Karpas-422 (cell line): ENCODE measurements at regions not wholly inside any gene's neighbourhood (a gene's known extent, or its start where the extent isn't known, plus 50 kb on each side); places are given as distances from the start of the nearest gene placed in this dataset.

Experiments used
- DNase-seq: peaks from one replicate; pipeline ENCODE4 v3.0.0-alpha.2; 2015
- H2AFZ ChIP-seq: fragments of 200-600 bp; sonication (generic); 2 replicates; pipeline ENCODE4 v1.6.1; 2014; ENCODE audit warnings: antibody characterized with exemption, low read length, mixed read lengths
- H3K27ac ChIP-seq: fragments of 200-600 bp; sonication (generic); 2 replicates; pipeline ENCODE4 v1.5.1; 2014; ENCODE audit warnings: mild to moderate bottlenecking, low read length, moderate library complexity
- H3K27me3 ChIP-seq: fragments of 200-600 bp; sonication (generic); 2 replicates; pipeline ENCODE4 v1.6.1; 2014; ENCODE audit warnings: low read length, mixed read lengths
- H3K36me3 ChIP-seq: fragments of 200-600 bp; sonication (generic); 2 replicates; pipeline ENCODE4 v1.6.1; 2014; ENCODE audit warnings: low read length, mixed read lengths; ENCODE audit not compliant: insufficient read depth
- H3K4me1 ChIP-seq: fragments of 200-600 bp; sonication (generic); 2 replicates; pipeline ENCODE4 v1.6.1; 2014; ENCODE audit warnings: mild to moderate bottlenecking, low read length, mixed read lengths
- H3K4me2 ChIP-seq: fragments of 200-600 bp; sonication (generic); 2 replicates; pipeline ENCODE4 v1.6.1; 2014; ENCODE audit warnings: low read length, low read depth, mild to moderate bottlenecking; ENCODE audit not compliant: poor library complexity, severe bottlenecking
- H3K4me3 ChIP-seq: fragments of 200-600 bp; sonication (generic); 2 replicates; pipeline ENCODE4 v1.5.1; 2014; ENCODE audit warnings: mild to moderate bottlenecking, antibody characterized with exemption, low read length, mixed read lengths
- H3K79me2 ChIP-seq: fragments of 200-600 bp; sonication (generic); 2 replicates; pipeline ENCODE4 v1.6.1; 2014; ENCODE audit warnings: mild to moderate bottlenecking, low read length, mixed read lengths
- H3K9ac ChIP-seq: fragments of 200-600 bp; sonication (generic); 2 replicates; pipeline ENCODE4 v1.6.0; 2014; ENCODE audit warnings: low read length
- H3K9me2 ChIP-seq: fragments of 200-600 bp; sonication (generic), shearing (Covaris generic); replicated peaks from 2 replicates; pipeline ENCODE4 v1.6.0; 2014; ENCODE audit warnings: mild to moderate bottlenecking, low read length, moderate library complexity; ENCODE audit not compliant: insufficient read depth
- H3K9me3 ChIP-seq: fragments of 300-700, 200-600 bp; sonication (generic); 2 replicates; pipeline ENCODE4 v1.6.1; 2014; ENCODE audit warnings: low read length, mixed read lengths
- H4K20me1 ChIP-seq: fragments of 200-600 bp; sonication (generic); 2 replicates; pipeline ENCODE4 v1.6.1; 2014; ENCODE audit warnings: mild to moderate bottlenecking, antibody characterized with exemption, low read length, low read depth; ENCODE audit not compliant: insufficient read depth

DNA sequence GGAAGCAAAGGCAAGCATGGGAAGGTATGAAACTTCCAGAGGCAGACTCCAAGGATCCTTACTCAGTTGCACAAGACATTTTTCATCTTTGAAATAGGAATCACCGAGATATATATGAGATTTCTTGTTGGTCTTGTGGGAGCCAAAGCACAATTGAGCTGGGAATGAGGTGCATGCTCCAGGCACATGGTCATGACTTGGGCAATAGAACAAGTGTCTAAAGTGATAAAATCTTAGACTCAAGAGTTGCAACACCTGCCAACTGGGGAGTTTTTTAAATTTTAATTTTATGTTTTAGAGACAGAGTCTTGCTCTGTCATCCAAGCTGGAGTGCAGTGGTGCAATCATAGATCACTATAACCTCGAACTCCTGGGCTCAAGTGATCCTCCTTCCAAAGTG lies 169.5 kb upstream of the ADCY1 start:
- H2AFZ ChIP-seq, result no peak overlapping the region
- H3K27me3 ChIP-seq, result no peaks in the 10 kb centered on the region
- H3K9ac ChIP-seq, result no peak overlapping the region
- no peaks in the 10 kb centered on the region for H3K9me3 ChIP-seq
- DNase-seq, result no peak
- no peaks in the 10 kb centered on the region for H3K36me3 ChIP-seq
- H3K4me2 ChIP-seq, result no peak overlapping the region
- no peaks in the 10 kb centered on the region for H3K4me1 ChIP-seq
- no peak overlapping the region for H3K4me3 ChIP-seq
- no peaks in the 10 kb centered on the region for H3K9me2 ChIP-seq
- no peaks in the 10 kb centered on the region for H4K20me1 ChIP-seq
- H3K27ac ChIP-seq, result no peak overlapping the region
- no peaks in the 10 kb centered on the region for H3K79me2 ChIP-seq

DNA sequence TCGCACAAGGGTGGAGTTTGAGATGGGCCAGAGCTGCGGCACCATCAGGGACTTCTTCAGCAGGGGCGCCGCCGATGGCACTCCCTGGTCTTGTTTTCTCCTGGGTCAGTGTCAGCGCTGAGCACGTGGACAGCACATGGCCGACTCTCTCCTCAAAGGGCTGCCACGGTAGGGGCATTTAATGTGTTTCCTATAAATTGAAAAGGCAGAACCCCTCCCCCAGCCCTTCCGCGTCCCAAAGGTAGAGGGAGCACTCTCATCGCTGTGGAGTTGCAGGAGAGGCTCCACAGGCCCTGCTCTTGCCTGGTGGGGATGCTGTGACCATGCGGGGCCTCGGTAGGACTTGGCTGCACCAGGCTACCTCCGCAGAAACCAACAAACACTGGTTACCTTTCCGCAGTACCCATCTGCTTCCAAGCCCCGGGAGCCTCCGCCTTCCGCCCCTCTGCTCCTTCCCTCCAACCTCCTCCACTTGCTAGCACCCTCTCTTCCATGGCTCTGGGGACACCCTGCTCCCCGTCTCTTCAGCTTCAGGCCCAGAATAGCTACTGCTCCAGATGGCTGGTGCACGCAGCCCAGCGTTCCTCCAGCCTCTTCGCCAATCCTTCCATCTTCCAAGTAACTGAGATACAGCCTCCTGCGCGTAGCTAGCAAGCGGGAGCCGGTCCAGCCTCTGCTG lies 166.3 kb upstream of the ADCY1 start:
- no peak overlapping the region for H3K27ac ChIP-seq
- no peaks in the 10 kb centered on the region for H3K9me3 ChIP-seq
- H3K36me3 ChIP-seq, result no peaks in the 10 kb centered on the region
- DNase-seq, result peak; percentile 32
- no peaks in the 10 kb centered on the region for H3K27me3 ChIP-seq
- no peaks in the 10 kb centered on the region for H4K20me1 ChIP-seq
- no peak overlapping the region for H3K4me3 ChIP-seq
- no peaks in the 10 kb centered on the region for H3K9me2 ChIP-seq
- H3K4me2 ChIP-seq, result no peak overlapping the region
- H2AFZ ChIP-seq, result no peak overlapping the region
- H3K79me2 ChIP-seq, result no peaks in the 10 kb centered on the region
- no peaks in the 10 kb centered on the region for H3K4me1 ChIP-seq
- H3K9ac ChIP-seq, result no peak overlapping the region

DNA sequence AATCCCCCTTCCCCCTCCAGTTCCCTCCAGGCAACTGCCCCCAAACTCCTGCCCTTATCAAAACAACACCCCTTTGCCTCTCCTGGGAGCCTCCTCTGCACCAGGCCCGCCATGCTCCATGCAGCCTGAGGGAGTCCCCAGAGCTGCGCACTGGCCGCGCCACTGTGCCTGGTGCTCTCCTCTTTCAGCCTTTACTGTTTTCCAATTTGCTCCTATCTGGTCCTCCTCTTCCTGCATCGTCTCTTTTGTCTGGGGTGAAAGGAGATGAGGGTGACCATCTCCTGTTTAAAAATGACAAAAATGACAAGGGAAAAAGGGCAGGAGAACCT lies 165.8 kb upstream of the ADCY1 start:
- DNase-seq, result no peak
- Histone ChIP-seq H3K4me2 (no peak overlapping the region), H3K79me2 (no peaks in the 10 kb centered on the region), H3K9me3 (no peaks in the 10 kb centered on the region), H3K9ac (no peak overlapping the region), H3K27me3 (no peaks in the 10 kb centered on the region), H3K36me3 (no peaks in the 10 kb centered on the region), H4K20me1 (no peaks in the 10 kb centered on the region), H3K27ac (no peak overlapping the region), H3K4me3 (no peak overlapping the region), H3K9me2 (no peaks in the 10 kb centered on the region), H3K4me1 (no peaks in the 10 kb centered on the region), H2AFZ (no peak overlapping the region)

GRCh38 chr7:45410893-45411292 lies 163.3 kb upstream of the ADCY1 start:
- no peaks in the 10 kb centered on the region for H3K27me3 ChIP-seq
- no peak overlapping the region for H2AFZ ChIP-seq
- H3K27ac ChIP-seq, result no peak overlapping the region
- H4K20me1 ChIP-seq, result no peaks in the 10 kb centered on the region
- H3K4me1 ChIP-seq, result no peaks in the 10 kb centered on the region
- no peaks in the 10 kb centered on the region for H3K79me2 ChIP-seq
- no peaks in the 10 kb centered on the region for H3K36me3 ChIP-seq
- H3K9ac ChIP-seq, result no peak overlapping the region
- H3K9me2 ChIP-seq, result no peaks in the 10 kb centered on the region
- H3K9me3 ChIP-seq, result no peaks in the 10 kb centered on the region
- H3K4me3 ChIP-seq, result no peak overlapping the region
- no peak overlapping the region for H3K4me2 ChIP-seq
- no peak for DNase-seq

DNA sequence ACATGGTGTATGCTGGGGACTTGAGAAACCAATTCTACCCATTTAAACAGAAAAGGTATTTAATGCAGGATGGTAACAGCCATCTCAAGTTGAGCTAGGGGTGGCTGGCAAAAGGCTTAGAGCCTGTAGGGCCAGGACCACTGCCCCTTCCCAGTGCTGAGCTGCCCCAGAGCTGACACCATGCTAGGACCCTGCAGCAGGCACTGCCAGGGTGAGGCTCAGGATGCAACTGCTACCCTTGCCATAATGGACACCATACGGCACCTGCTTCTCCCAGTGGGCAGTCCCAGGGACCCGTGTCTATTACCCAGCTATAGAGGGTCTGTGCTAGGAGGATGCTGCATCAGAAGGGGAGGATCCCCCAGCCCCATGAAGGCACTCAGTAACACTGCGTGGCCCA lies 160.7 kb upstream of the ADCY1 start:
- H3K9me3 ChIP-seq, result no peaks in the 10 kb centered on the region
- no peak overlapping the region for H3K4me3 ChIP-seq
- H4K20me1 ChIP-seq, result no peaks in the 10 kb centered on the region
- H3K79me2 ChIP-seq, result no peaks in the 10 kb centered on the region
- no peak for DNase-seq
- no peak overlapping the region for H2AFZ ChIP-seq
- no peak overlapping the region for H3K27ac ChIP-seq
- H3K9me2 ChIP-seq, result no peaks in the 10 kb centered on the region
- H3K36me3 ChIP-seq, result no peaks in the 10 kb centered on the region
- no peak overlapping the region for H3K4me2 ChIP-seq
- no peaks in the 10 kb centered on the region for H3K27me3 ChIP-seq
- no peaks in the 10 kb centered on the region for H3K4me1 ChIP-seq
- no peak overlapping the region for H3K9ac ChIP-seq

DNA sequence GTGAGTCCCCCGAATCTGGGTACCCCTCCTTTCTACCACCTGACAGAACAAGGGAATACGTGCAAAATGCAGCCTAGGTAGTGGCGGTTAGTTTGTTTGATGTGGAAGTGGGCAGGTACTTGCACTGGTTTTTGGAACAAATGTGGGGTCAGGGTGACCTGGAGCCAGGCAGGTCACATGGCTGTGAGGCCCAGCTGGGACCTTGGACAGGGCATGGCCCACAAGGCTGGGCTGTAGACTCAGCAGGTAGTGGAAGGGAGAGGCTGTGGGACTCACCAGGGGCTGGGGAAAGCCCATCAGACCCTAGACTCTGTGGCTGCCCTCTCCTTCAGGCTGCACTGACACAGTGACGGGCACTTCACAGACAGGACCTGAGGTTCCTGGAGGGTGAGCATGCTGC lies 159.9 kb upstream of the ADCY1 start:
- no peak overlapping the region for H3K4me2 ChIP-seq
- no peak for DNase-seq
- H3K4me1 ChIP-seq, result no peaks in the 10 kb centered on the region
- H3K79me2 ChIP-seq, result no peaks in the 10 kb centered on the region
- H2AFZ ChIP-seq, result no peak overlapping the region
- H4K20me1 ChIP-seq, result no peaks in the 10 kb centered on the region
- no peaks in the 10 kb centered on the region for H3K27me3 ChIP-seq
- no peak overlapping the region for H3K27ac ChIP-seq
- H3K9ac ChIP-seq, result no peak overlapping the region
- H3K9me2 ChIP-seq, result no peaks in the 10 kb centered on the region
- H3K36me3 ChIP-seq, result no peaks in the 10 kb centered on the region
- H3K9me3 ChIP-seq, result no peaks in the 10 kb centered on the region
- H3K4me3 ChIP-seq, result no peak overlapping the region

GRCh38 chr7:45415265-45415664 lies 158.9 kb upstream of the ADCY1 start:
- H4K20me1 ChIP-seq, result no peaks in the 10 kb centered on the region
- H3K27me3 ChIP-seq, result no peaks in the 10 kb centered on the region
- H3K4me3 ChIP-seq, result no peak overlapping the region
- H2AFZ ChIP-seq, result no peak overlapping the region
- DNase-seq, result no peak
- no peaks in the 10 kb centered on the region for H3K4me1 ChIP-seq
- H3K79me2 ChIP-seq, result no peaks in the 10 kb centered on the region
- no peak overlapping the region for H3K9ac ChIP-seq
- H3K36me3 ChIP-seq, result no peaks in the 10 kb centered on the region
- H3K9me2 ChIP-seq, result no peaks in the 10 kb centered on the region
- no peaks in the 10 kb centered on the region for H3K9me3 ChIP-seq
- H3K4me2 ChIP-seq, result no peak overlapping the region
- H3K27ac ChIP-seq, result no peak overlapping the region

DNA sequence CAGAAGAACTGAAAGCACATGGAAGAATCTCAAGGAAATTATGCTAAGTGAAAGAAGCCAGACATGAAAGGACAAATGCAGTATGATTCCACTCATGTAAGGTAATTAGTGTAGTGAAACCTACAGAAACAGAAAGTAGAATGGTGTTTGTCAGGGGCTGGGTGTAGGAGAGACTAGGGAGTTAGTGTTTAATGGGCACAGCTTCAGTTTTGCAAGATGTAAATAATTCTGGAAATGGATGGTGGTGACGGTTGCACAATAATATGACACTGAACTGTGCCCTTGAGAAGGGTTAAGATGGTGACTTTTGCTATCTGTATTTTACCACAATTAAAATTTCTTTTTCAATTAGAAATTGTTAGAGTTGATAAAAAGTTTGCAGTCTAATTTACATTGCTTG lies 157.3 kb upstream of the ADCY1 start:
- Histone ChIP-seq H3K27me3 (no peaks in the 10 kb centered on the region; the same call in 1 of the 2 replicates), H3K4me1 (no peaks in the 10 kb centered on the region), H3K4me2 (no peak overlapping the region), H4K20me1 (no peaks in the 10 kb centered on the region), H3K4me3 (no peak overlapping the region), H2AFZ (no peak overlapping the region), H3K9ac (no peak overlapping the region), H3K79me2 (no peaks in the 10 kb centered on the region), H3K9me3 (no peaks in the 10 kb centered on the region), H3K9me2 (no peaks in the 10 kb centered on the region), H3K36me3 (no peaks in the 10 kb centered on the region), H3K27ac (no peak overlapping the region)
- DNase-seq, result no peak

DNA sequence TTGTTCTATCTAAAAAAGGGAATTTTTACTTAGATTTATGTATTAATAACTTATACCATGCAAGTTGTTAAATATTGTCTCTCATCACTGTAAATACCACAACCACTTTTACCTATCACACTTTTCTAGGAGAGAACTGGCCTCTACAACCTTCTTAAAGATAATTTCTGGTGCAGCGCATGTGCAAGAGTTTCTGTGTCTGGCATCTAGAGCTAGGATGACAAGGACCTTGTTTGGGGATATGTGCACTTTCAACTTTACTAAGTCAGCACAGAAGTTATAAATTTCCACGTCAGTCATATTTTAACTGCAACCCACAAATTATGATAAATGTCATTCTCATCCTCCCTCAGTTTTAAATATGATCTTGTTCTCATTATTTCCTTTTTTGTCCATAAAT lies 156.9 kb upstream of the ADCY1 start:
- H3K79me2 ChIP-seq, result no peaks in the 10 kb centered on the region
- H2AFZ ChIP-seq, result no peak overlapping the region
- no peak overlapping the region for H3K4me2 ChIP-seq
- no peaks in the 10 kb centered on the region; the same call in 1 of the 2 replicates for H3K27me3 ChIP-seq
- no peaks in the 10 kb centered on the region for H3K36me3 ChIP-seq
- H4K20me1 ChIP-seq, result no peaks in the 10 kb centered on the region
- H3K4me3 ChIP-seq, result no peak overlapping the region
- H3K9ac ChIP-seq, result no peak overlapping the region
- no peak overlapping the region for H3K27ac ChIP-seq
- H3K9me3 ChIP-seq, result no peaks in the 10 kb centered on the region
- no peaks in the 10 kb centered on the region for H3K4me1 ChIP-seq
- H3K9me2 ChIP-seq, result no peaks in the 10 kb centered on the region
- no peak for DNase-seq
